HCT116 (cell line): ENCODE measurements at regions not wholly inside any gene's neighbourhood (a gene's known extent, or its start where the extent isn't known, plus 50 kb on each side); places are given as distances from the start of the nearest gene placed in this dataset.

ENCODE experiments used
- ATAC-seq: fragments of 200-7000 bp; cut with Tn5 transposase; 2 replicates; pipeline ENCODE4 v1.9.1; 2020; ENCODE audit warnings: mild to moderate bottlenecking, moderate library complexity
- BruUV-seq: library from RNA; stranded (reverse); fragments of 400-500 nt; replicated peaks from 2 replicates; lab custom pipeline; 2021; lab: Mats Ljungman, UMichigan
- CTCF ChIA-PET: fragments of 300-600 bp; sonication (Branson Sonifier 250); formaldehyde crosslinking; loops from one replicate; lab custom pipeline; 2021; ENCODE audit warnings: antibody characterized with exemption; lab: Charles Lee
- POLR2A ChIA-PET: fragments of 300-600, 350-600 bp; sonication (Branson Sonifier 250); formaldehyde crosslinking; loops from one replicate; lab custom pipeline; 2021; ENCODE audit warnings: antibody characterized with exemption; lab: Charles Lee
- RAD21 ChIA-PET, 2 experiments: fragments of 300-600 bp; sonication (Branson Sonifier 250); formaldehyde crosslinking; loops; one replicate each; lab custom pipeline; 2023; ENCODE audit warnings: low total read pairs in 2 of 2; ENCODE audit not compliant: uncharacterized antibody in 2 of 2, unreplicated experiment in 2 of 2, low non-redundant PET in 1 of 2; lab: Charles Lee
- DNase-seq: peaks from one replicate; pipeline ENCODE4 v3.0.0-alpha.2; 2010; ENCODE audit warnings: low read depth, low spot score
- H2AFZ ChIP-seq: fragments of 200-600 bp; shearing (Covaris generic), sonication (generic); 2 replicates; pipeline ENCODE4 v1.6.1; 2017; ENCODE audit warnings: low read depth, mixed run types, mixed read lengths, antibody characterized with exemption, low read length; ENCODE audit not compliant: poor library complexity, severe bottlenecking
- H3K27ac ChIP-seq: 2 replicates; pipeline ENCODE4 v1.5.1; 2012; ENCODE audit warnings: low read depth, low read length
- H3K27me3 ChIP-seq: fragments of 200-600 bp; sonication (generic); 2 replicates; pipeline ENCODE4 v1.6.1; 2016; ENCODE audit warnings: mixed run types, low read length, mixed read lengths; ENCODE audit not compliant: insufficient read depth
- H3K36me3 ChIP-seq, 2 experiments: fragments of 200-500 bp in 1 of 2; fragments of 200-600 bp in 1 of 2; sonication (Bioruptor generic) in 1 of 2; sonication (generic) in 1 of 2; 2 replicates each; pipeline versions ENCODE4 v1.5.1 to v1.6.1; 2014 to 2016; ENCODE audit warnings: low read length in 2 of 2, inconsistent platforms in 1 of 2, mixed read lengths in 1 of 2, mixed run types in 1 of 2; ENCODE audit not compliant: insufficient read depth in 2 of 2, control insufficient read depth in 1 of 2
- H3K4me1 ChIP-seq, 2 experiments: fragments of 200-600 bp in 1 of 2; sonication (generic) in 1 of 2; 2 replicates each; pipeline versions ENCODE4 v1.5.1 to v1.6.1; 2012 to 2017; ENCODE audit warnings: low read length in 2 of 2, inconsistent platforms in 1 of 2, mild to moderate bottlenecking in 1 of 2, mixed read lengths in 1 of 2, mixed run types in 1 of 2, moderate library complexity in 1 of 2; ENCODE audit not compliant: insufficient read depth in 2 of 2, control insufficient read depth in 1 of 2
- H3K4me2 ChIP-seq: fragments of 200-600 bp; sonication (generic); 2 replicates; pipeline ENCODE4 v1.6.1; 2017; ENCODE audit warnings: mixed run types, low read length, mixed read lengths
- H3K4me3 ChIP-seq, 2 experiments: fragments of 200-600 bp in 1 of 2; sonication (generic) in 1 of 2; replicated peaks in 1 of 2; 2 replicates each; pipeline ENCODE4 v1.5.1; 2011 to 2016; ENCODE audit warnings: low read length in 2 of 2, control low read depth in 1 of 2, low read depth in 1 of 2, mild to moderate bottlenecking in 1 of 2, mixed read lengths in 1 of 2, mixed run types in 1 of 2
- H3K79me2 ChIP-seq: fragments of 200-600 bp; sonication (generic); 2 replicates; pipeline ENCODE4 v1.6.1; 2017; ENCODE audit warnings: mild to moderate bottlenecking, mixed run types, low read length, moderate library complexity, mixed read lengths; ENCODE audit not compliant: insufficient read depth
- H3K9ac ChIP-seq: fragments of 200-600 bp; sonication (generic); 2 replicates; pipeline ENCODE4 v1.6.1; 2016; ENCODE audit warnings: low read length, mixed read lengths
- H3K9me2 ChIP-seq: fragments of 200-600 bp; sonication (generic), shearing (Covaris generic); 2 replicates; pipeline ENCODE4 v1.6.1; 2017; ENCODE audit warnings: mixed run types, mild to moderate bottlenecking, moderate library complexity; ENCODE audit not compliant: insufficient read depth
- H3K9me3 ChIP-seq, 2 experiments: fragments of 200-500 bp in 1 of 2; fragments of 200-600 bp in 1 of 2; sonication (Bioruptor generic) in 1 of 2; sonication (generic) in 1 of 2; 2 replicates each; pipeline ENCODE4 v1.6.1; 2014 to 2017; ENCODE audit warnings: low read length in 2 of 2, mixed read lengths in 2 of 2, inconsistent platforms in 1 of 2, low read depth in 1 of 2, mild to moderate bottlenecking in 1 of 2, mixed run types in 1 of 2, moderate library complexity in 1 of 2; ENCODE audit not compliant: control insufficient read depth in 1 of 2, insufficient read depth in 1 of 2
- H4K20me1 ChIP-seq: fragments of 200-600 bp; sonication (generic), shearing (Covaris generic); 2 replicates; pipeline ENCODE4 v1.6.1; 2017; ENCODE audit warnings: mixed run types, mild to moderate bottlenecking, moderate library complexity; ENCODE audit not compliant: insufficient read depth
- ATF3 ChIP-seq: IDR thresholded peaks from 2 replicates; pipeline ENCODE4 v1.6.1; 2012
- CTCF ChIP-seq, 3 experiments: fragments of 200-600 bp in 1 of 3; sonication (generic) in 1 of 3; IDR thresholded peaks in 2 of 3; conservative IDR thresholded peaks in 1 of 3; 2 replicates each; pipeline ENCODE4 v1.5.1; 2012 to 2017; ENCODE audit warnings: low read depth in 2 of 3, low read length in 2 of 3, antibody characterized with exemption in 1 of 3, borderline replicate concordance in 1 of 3, control low read depth in 1 of 3, mild to moderate bottlenecking in 1 of 3, mixed read lengths in 1 of 3, mixed run types in 1 of 3, moderate library complexity in 1 of 3; ENCODE audit not compliant: insufficient read depth in 1 of 3
- ELF1 ChIP-seq: IDR thresholded peaks from 2 replicates; pipeline ENCODE4 v1.6.1; 2012; ENCODE audit warnings: low read depth, borderline replicate concordance
- EZH2 ChIP-seq: fragments of 200-600 bp; sonication (generic); IDR thresholded peaks from 2 replicates; pipeline ENCODE4 v1.6.1; 2017; ENCODE audit warnings: antibody characterized with exemption, mixed run types
- POLR2A ChIP-seq: IDR thresholded peaks from 2 replicates; pipeline ENCODE4 v1.7.0; 2011; ENCODE audit warnings: borderline replicate concordance; ENCODE audit not compliant: insufficient read depth, insufficient read length; ENCODE audit errors: extremely low read depth
- REST ChIP-seq: IDR thresholded peaks from 2 replicates; pipeline ENCODE4 v1.6.1; 2012; ENCODE audit warnings: low read depth
- ZFX ChIP-seq: fragments of 450-650 bp; IDR thresholded peaks from 2 replicates; pipeline ENCODE4 v1.6.1; 2017
- intact Hi-C: fragments of 100-400 bp; cut with micrococcal nuclease; formaldehyde crosslinking; loops from 2 replicates; pipeline ENCODE4 v1.10.0; 2022

- RAD21 ChIA-PET, result no interaction called here
- DNase-seq, result no peak
- no TSS peak for BruUV-seq
- H3K9me3 ChIP-seq, result no peaks in the 10 kb centered on the region
- no peaks in the 10 kb centered on the region for H3K79me2 ChIP-seq
- POLR2A ChIA-PET, result no interaction called here
- no peak overlapping the region for H3K4me2 ChIP-seq
- no peaks in the 10 kb centered on the region for H3K27me3 ChIP-seq
- H3K27ac ChIP-seq, result no peak overlapping the region
- no peak overlapping the region for H3K9ac ChIP-seq
- no peaks in the 10 kb centered on the region for H3K36me3 ChIP-seq
- no peaks in the 10 kb centered on the region for H3K9me2 ChIP-seq
- CTCF ChIA-PET, result no interaction called here
- no peak for TF ChIP-seq EZH2
- TF ChIP-seq POLR2A, result no peak
- no peak for TF ChIP-seq ZFX
- TF ChIP-seq ATF3, result no peak
- TF ChIP-seq CTCF (IDR thresholded peaks at IDR 0.05 in 2 of 3, conservative IDR thresholded peaks at IDR 0.05 in 1 of 3; ENCODE audit: borderline replicate concordance in 1 of 3, insufficient read depth in 1 of 3, low read depth in 2 of 3, low read length in 2 of 3), result no peak
- no peak for TF ChIP-seq REST
- no peak for TF ChIP-seq ELF1
- H4K20me1 ChIP-seq, result no peaks in the 10 kb centered on the region
- H2AFZ ChIP-seq, result no peak overlapping the region
- H3K4me3 ChIP-seq, result no peak overlapping the region
- ATAC-seq, result peak; percentile 25; the same call in 1 of the 2 replicates
- peaks cover 0 to 10% of the 10 kb centered on the region in 2 experiments; a peak in 2 of 4 replicates for H3K4me1 ChIP-seq
- intact Hi-C loops, result no loop called here
These were observed 523.6 kb upstream of the LMCD1 start for GRCh38 chr3:7978087-7978422.
